ENCODE measurements at regions not wholly inside any gene's neighbourhood (a gene's known extent, or its start where the extent isn't known, plus 50 kb on each side); places are given as distances from the start of the nearest gene placed in this dataset.

GRCh38 chr1:34279971-34280370, 103.3 kb downstream of the C1orf94 start:
- no peaks in the 10 kb centered on the region for H3K4me1 ChIP-seq
- ATAC-seq, result no peak
- no peak for FAIRE-seq
- no peak overlapping the region for H3K4me3 ChIP-seq
- no peak for DNase-seq (ENCODE audit: low read depth in 1 of 2, low spot score in 1 of 2)
- WGBS (ENCODE audit: missing lambda C conversion rate), result 0% methylated on average over 1 of the region's 1 CpG
- TF ChIP-seq POLR2A (IDR thresholded peaks at IDR 0.05; ENCODE audit: low read length) (no peak), JUNB (IDR thresholded peaks at IDR 0.05) (no peak), CBX8 (IDR thresholded peaks at IDR 0.05) (no peak), RNF2 (IDR thresholded peaks at IDR 0.05; ENCODE audit: borderline replicate concordance, low read depth) (no peak)
- POLR2A ChIA-PET, result no interaction called here
- no peak overlapping the region for H3K27ac ChIP-seq
- CTCF ChIA-PET, result interaction anchor here (0.6 kb wide), 1 partner anchor 384 kb away, joined by 3 read pairs; no protein-coding TSS in a partner anchor
- H3K9me3 ChIP-seq, result no peaks in the 10 kb centered on the region
- no peak overlapping the region for H3K4me2 ChIP-seq

GRCh38 chr1:34280509-34280908, 103.8 kb downstream of the C1orf94 start:
- CTCF ChIA-PET, result interaction anchor here (0.6 kb wide), 2 partner anchors 385 to 846 kb away, joined by 3 read pairs; no protein-coding TSS in a partner anchor
- no peak for FAIRE-seq

GRCh38 chr1:34283142-34283541, 106.4 kb downstream of the C1orf94 start:
- CTCF ChIA-PET, result no interaction called here
- WGBS (ENCODE audit: missing lambda C conversion rate), result 0% methylated on average over 3 of the region's 3 CpGs
- no peak overlapping the region for H3K27ac ChIP-seq
- no peaks in the 10 kb centered on the region for H3K9me3 ChIP-seq
- FAIRE-seq, result no peak
- POLR2A ChIA-PET, result no interaction called here
- ATAC-seq, result no peak
- no peak for TF ChIP-seq E2F6 (IDR thresholded peaks at IDR 0.05; ENCODE audit: borderline replicate concordance, low read depth)
- TF ChIP-seq CTCF (IDR thresholded peaks at IDR 0.05), result no peak
- no peak for TF ChIP-seq TFCP2L1 (CRISPR knock-in tag; IDR thresholded peaks at IDR 0.05)
- no peak for TF ChIP-seq MAFK (IDR thresholded peaks at IDR 0.05; ENCODE audit: partially characterized antibody)
- no peak for TF ChIP-seq CHD2 (IDR thresholded peaks at IDR 0.05; ENCODE audit: low read length, partially characterized antibody)
- TF ChIP-seq JUN (IDR thresholded peaks at IDR 0.05), result no peak
- no peak for TF ChIP-seq REST (IDR thresholded peaks at IDR 0.05)
- no peak for TF ChIP-seq ZC3H11A (IDR thresholded peaks at IDR 0.05)
- TF ChIP-seq HOXB13 (CRISPR knock-in tag; IDR thresholded peaks at IDR 0.05; ENCODE audit: low read depth), result no peak
- TF ChIP-seq RAD21 (conservative IDR thresholded peaks at IDR 0.05 in 1 of 2, IDR thresholded peaks at IDR 0.05 in 1 of 2), result no peak
- H3K4me3 ChIP-seq, result no peak overlapping the region
- no peak overlapping the region for H3K4me2 ChIP-seq
- no peak for DNase-seq (ENCODE audit: low read depth in 1 of 2, low spot score in 1 of 2)
- H3K4me1 ChIP-seq, result no peaks in the 10 kb centered on the region

More at GRCh38 chr1:34280509-34280908, 103.8 kb downstream of the C1orf94 start:
- no peak overlapping the region for H3K4me3 ChIP-seq
- no peaks in the 10 kb centered on the region for H3K4me1 ChIP-seq
- H3K27ac ChIP-seq, result no peak overlapping the region
- H3K9me3 ChIP-seq, result no peaks in the 10 kb centered on the region
- DNase-seq (ENCODE audit: low read depth in 1 of 2, low spot score in 1 of 2) (no peak), ATAC-seq (no peak)
- POLR2A ChIA-PET, result no interaction called here
- H3K4me2 ChIP-seq, result no peak overlapping the region
- no peak for TF ChIP-seq TP53 (CRISPR knock-in tag; IDR thresholded peaks at IDR 0.05)
- TF ChIP-seq MYC (IDR thresholded peaks at IDR 0.05; ENCODE audit: borderline replicate concordance, low read length), result no peak
- TF ChIP-seq EP300 (IDR thresholded peaks at IDR 0.05), result no peak
- TF ChIP-seq PHF8 (IDR thresholded peaks at IDR 0.05; ENCODE audit: borderline replicate concordance, low read depth), result no peak
- no peak for TF ChIP-seq CBX2 (IDR thresholded peaks at IDR 0.05; ENCODE audit: borderline replicate concordance, low read depth)
- TF ChIP-seq CBX8 (IDR thresholded peaks at IDR 0.05), result no peak
- TF ChIP-seq E2F6 (IDR thresholded peaks at IDR 0.05; ENCODE audit: borderline replicate concordance, low read depth), result no peak
- TF ChIP-seq EHMT2 (IDR thresholded peaks at IDR 0.05; ENCODE audit: low read depth), result no peak
- TF ChIP-seq MAZ (IDR thresholded peaks at IDR 0.05; ENCODE audit: borderline replicate concordance, low read depth, low read length), result no peak
- no peak for TF ChIP-seq POLR2AphosphoS2 (conservative IDR thresholded peaks at IDR 0.05; ENCODE audit: low read length)
- no peak for TF ChIP-seq ATOH8 (CRISPR knock-in tag; IDR thresholded peaks at IDR 0.05; ENCODE audit: low read depth)
- no peak for TF ChIP-seq BHLHE40 (IDR thresholded peaks at IDR 0.05; ENCODE audit: low read depth, low read length)
- no peak for TF ChIP-seq MAX (IDR thresholded peaks at IDR 0.05)
- TF ChIP-seq ESRRA (IDR thresholded peaks at IDR 0.05; ENCODE audit: borderline replicate concordance, low read length), result no peak
- TF ChIP-seq ZSCAN20 (CRISPR knock-in tag; IDR thresholded peaks at IDR 0.05), result no peak
- WGBS (ENCODE audit: missing lambda C conversion rate), result 2% methylated on average over 4 of the region's 4 CpGs
